ENCODE measurements at regions not wholly inside any gene's neighbourhood (a gene's known extent, or its start where the extent isn't known, plus 50 kb on each side); places are given as distances from the start of the nearest gene placed in this dataset.

GRCh38 chr13:88863116-88863515, 1191.9 kb downstream of the SLITRK5 start:
- DNase-seq (ENCODE audit: low spot score): no peak

GRCh38 chr13:88866195-88866594, 1195.0 kb downstream of the SLITRK5 start:
- no peak for DNase-seq (ENCODE audit: low spot score)

- DNase-seq (ENCODE audit: low spot score): no peak
These were observed 1212.6 kb downstream of the SLITRK5 start for GRCh38 chr13:88883741-88884140.

GRCh38 chr13:88887045-88887662, 1216.0 kb downstream of the SLITRK5 start:
- DNase-seq (ENCODE audit: low spot score): no peak

- DNase-seq (ENCODE audit: low spot score): no peak
These were observed 1224.2 kb downstream of the SLITRK5 start for GRCh38 chr13:88895261-88895941.

GRCh38 chr13:88896466-88896865, 1225.3 kb downstream of the SLITRK5 start:
- no peak for DNase-seq (ENCODE audit: low spot score)

- no peak for DNase-seq (ENCODE audit: low spot score)
These were observed 1237.8 kb downstream of the SLITRK5 start for GRCh38 chr13:88908961-88909441.

- no peak for DNase-seq (ENCODE audit: low spot score)
These were observed 1248.9 kb downstream of the SLITRK5 start for GRCh38 chr13:88919970-88920628.

GRCh38 chr13:88925954-88926353, 1254.8 kb downstream of the SLITRK5 start:
- no peak for DNase-seq (ENCODE audit: low spot score)

- no peak for DNase-seq (ENCODE audit: low spot score)
These were observed 1255.8 kb downstream of the SLITRK5 start for GRCh38 chr13:88926890-88927502.

GRCh38 chr13:88932950-88933349, 1261.8 kb downstream of the SLITRK5 start:
- DNase-seq (ENCODE audit: low spot score): no peak

- no peak for DNase-seq (ENCODE audit: low spot score)
These were observed 1266.2 kb downstream of the SLITRK5 start for GRCh38 chr13:88937384-88937783.

- DNase-seq (ENCODE audit: low spot score): no peak
These were observed 1274.6 kb downstream of the SLITRK5 start for GRCh38 chr13:88945793-88946192.

GRCh38 chr13:88948501-88948900, 1277.3 kb downstream of the SLITRK5 start:
- DNase-seq (ENCODE audit: low spot score): no peak

GRCh38 chr13:88958821-88959220, 1287.7 kb downstream of the SLITRK5 start:
- DNase-seq (ENCODE audit: low spot score): no peak

GRCh38 chr13:88976466-88976865, 1305.3 kb downstream of the SLITRK5 start:
- no peak for DNase-seq (ENCODE audit: low spot score)

- no peak for DNase-seq (ENCODE audit: low spot score)
These were observed 1307.4 kb downstream of the SLITRK5 start for GRCh38 chr13:88978607-88979006.

GRCh38 chr13:88979465-88980175, 1308.4 kb downstream of the SLITRK5 start:
- no peak for DNase-seq (ENCODE audit: low spot score)

GRCh38 chr13:89003656-89004055, 1332.5 kb downstream of the SLITRK5 start:
- DNase-seq (ENCODE audit: low spot score): no peak

GRCh38 chr13:89011615-89012014, 1340.4 kb downstream of the SLITRK5 start:
- DNase-seq (ENCODE audit: low spot score): no peak

GRCh38 chr13:89027694-89028306, 1356.6 kb downstream of the SLITRK5 start:
- no peak for DNase-seq (ENCODE audit: low spot score)

All from mucosa of gallbladder (tissue), 1 donor.